Endothelial cell of umbilical vein (primary cell): ENCODE measurements at regions not wholly inside any gene's neighbourhood (a gene's known extent, or its start where the extent isn't known, plus 50 kb on each side); places are given as distances from the start of the nearest gene placed in this dataset.

Experiments used
- BruUV-seq: library from RNA; stranded (reverse); fragments of 400-500 nt; replicated peaks from 2 replicates; lab custom pipeline; 2021; lab: Mats Ljungman, UMichigan
- CTCF ChIA-PET: fragments of 300-600, 350-600 bp; sonication (Branson Sonifier 250); formaldehyde crosslinking; loops from one replicate; lab custom pipeline; 2021; ENCODE audit warnings: antibody characterized with exemption, inconsistent platforms; lab: Charles Lee
- POLR2A ChIA-PET: fragments of 300-600, 350-600 bp; sonication (Branson Sonifier 250); formaldehyde crosslinking; loops from one replicate; lab custom pipeline; 2021; ENCODE audit warnings: antibody characterized with exemption, inconsistent platforms; lab: Charles Lee
- DNase-seq: peaks from one replicate; pipeline ENCODE4 v3.0.0-alpha.2; 2011; ENCODE audit warnings: low read depth, low spot score
- FAIRE-seq: peaks from 2 replicates; lab custom pipeline; 2011; peaks lifted over from hg19 to GRCh38; lab: Jason Lieb, UNC
- H2AFZ ChIP-seq: 2 replicates; pipeline ENCODE4 v1.6.0; 2012; ENCODE audit warnings: low read depth, low read length, control low read depth, inconsistent platforms
- H3K27ac ChIP-seq: 2 replicates; pipeline ENCODE4 v1.5.1; 2011; ENCODE audit warnings: low read depth, mild to moderate bottlenecking, control low read depth, low read length, moderate library complexity; ENCODE audit not compliant: insufficient read depth
- H3K27me3 ChIP-seq, 2 experiments: 2 replicates each; pipeline versions ENCODE4 v1.6.0 to v1.6.1; 2011; ENCODE audit warnings: low read length in 2 of 2, mixed read lengths in 1 of 2; ENCODE audit not compliant: control insufficient read depth in 2 of 2, insufficient read depth in 2 of 2
- H3K36me3 ChIP-seq, 2 experiments: 2 replicates in 1 of 2; 3 replicates in 1 of 2; pipeline ENCODE4 v1.5.1; 2011; ENCODE audit warnings: low read length in 2 of 2, mild to moderate bottlenecking in 1 of 2, moderate library complexity in 1 of 2; ENCODE audit not compliant: control insufficient read depth in 2 of 2, insufficient read depth in 2 of 2; ENCODE audit errors: extremely low read depth in 1 of 2
- H3K4me1 ChIP-seq: 3 replicates; pipeline ENCODE4 v1.5.1; 2011; ENCODE audit warnings: mild to moderate bottlenecking, low read length; ENCODE audit not compliant: control insufficient read depth, insufficient read depth; ENCODE audit errors: extremely low read depth
- H3K4me2 ChIP-seq: 2 replicates; pipeline ENCODE4 v1.6.1; 2011; ENCODE audit warnings: low read length, control low read depth, mixed read lengths; ENCODE audit not compliant: insufficient read depth
- H3K4me3 ChIP-seq, 3 experiments: fragments of 200-600 bp in 1 of 3; sonication (generic), shearing (Covaris generic) in 1 of 3; replicated peaks in 1 of 3; 2 replicates each; pipeline ENCODE4 v1.5.1; 2011 to 2016; ENCODE audit warnings: control low read depth in 3 of 3, low read length in 3 of 3, mild to moderate bottlenecking in 2 of 3, inconsistent platforms in 1 of 3, low read depth in 1 of 3, moderate library complexity in 1 of 3; ENCODE audit not compliant: insufficient read depth in 1 of 3
- H3K79me2 ChIP-seq: 2 replicates; pipeline ENCODE4 v1.6.0; 2012; ENCODE audit warnings: low read length, inconsistent platforms; ENCODE audit not compliant: control insufficient read depth, insufficient read depth
- H3K9ac ChIP-seq: replicated peaks from 2 replicates; pipeline ENCODE3; 2011; ENCODE audit warnings: low read length, control low read depth; ENCODE audit not compliant: insufficient read depth; ENCODE audit errors: extremely low read depth
- H3K9me1 ChIP-seq: replicated peaks from 3 replicates; pipeline ENCODE4 v1.6.0; 2011; ENCODE audit warnings: mild to moderate bottlenecking, low read length; ENCODE audit not compliant: control insufficient read depth, insufficient read depth; ENCODE audit errors: extremely low read depth
- H3K9me3 ChIP-seq: replicated peaks from 2 replicates; pipeline ENCODE4 v1.5.1; 2012; ENCODE audit warnings: low read length, inconsistent platforms; ENCODE audit not compliant: control insufficient read depth, insufficient read depth
- H4K20me1 ChIP-seq: replicated peaks from 2 replicates; pipeline ENCODE3; 2011; ENCODE audit warnings: mild to moderate bottlenecking, low read length; ENCODE audit not compliant: control insufficient read depth, insufficient read depth; ENCODE audit errors: extremely low read depth
- EZH2 ChIP-seq: IDR thresholded peaks from 2 replicates; pipeline ENCODE4 v1.6.1; 2012; ENCODE audit warnings: borderline replicate concordance, low read depth, mild to moderate bottlenecking, moderate library complexity, low read length, inconsistent platforms; ENCODE audit not compliant: severe bottlenecking
- FOS ChIP-seq: IDR thresholded peaks from 2 replicates; pipeline ENCODE4 v1.6.1; 2011; ENCODE audit warnings: mild to moderate bottlenecking, low read length, moderate library complexity, borderline replicate concordance; ENCODE audit not compliant: insufficient read depth
- GATA2 ChIP-seq: IDR thresholded peaks from 2 replicates; pipeline ENCODE4 v1.7.0; 2011; ENCODE audit warnings: low read depth, mild to moderate bottlenecking, moderate library complexity, mixed read lengths, low read length; ENCODE audit not compliant: insufficient read length, insufficient read depth
- JUN ChIP-seq: IDR thresholded peaks from 2 replicates; pipeline ENCODE4 v1.6.1; 2011; ENCODE audit warnings: borderline replicate concordance, low read depth; ENCODE audit not compliant: insufficient read length, insufficient read depth
- MYC ChIP-seq: IDR thresholded peaks from one replicate; pipeline ENCODE4 v1.6.1; 2011; ENCODE audit warnings: mild to moderate bottlenecking, low read depth, low read length
- POLR2A ChIP-seq: IDR thresholded peaks from 2 replicates; pipeline ENCODE4 v1.6.1; 2012; ENCODE audit warnings: low read depth, mild to moderate bottlenecking, control low read depth, low read length
- POLR2AphosphoS5 ChIP-seq: IDR thresholded peaks from 2 replicates; pipeline ENCODE4 v1.6.1; 2012; ENCODE audit warnings: low read depth, mild to moderate bottlenecking, control low read depth, low read length, moderate library complexity; ENCODE audit not compliant: insufficient read depth
- dilution Hi-C: fragments of 300-500 bp; cut with MboI; formaldehyde crosslinking; loops from one replicate; pipeline ENCODE4 v1.15.0; 2019; ENCODE audit warnings: low sequenced_read_pairs; ENCODE audit not compliant: extremely low pct_ligation_motif_present
- intact Hi-C: fragments of 100-400 bp; cut with micrococcal nuclease; formaldehyde crosslinking; loops from one replicate; pipeline ENCODE4 v1.10.0; 2022
- TF ChIP-seq, protein P1 (sequence below), 2 donors: IDR thresholded peaks; 1 replicate in 1 of 2; 2 replicates in 1 of 2; pipeline ENCODE4 v1.5.1; 2011; ENCODE audit warnings: low read length in 2 of 2, mild to moderate bottlenecking in 2 of 2, moderate library complexity in 2 of 2, control low read depth in 1 of 2, inconsistent platforms in 1 of 2, low read depth in 1 of 2; ENCODE audit not compliant: insufficient read depth in 1 of 2; ENCODE audit errors: extremely low read depth in 1 of 2
- TF ChIP-seq, protein P2 (sequence below): IDR thresholded peaks from 2 replicates; pipeline ENCODE4 v1.6.1; 2011; ENCODE audit not compliant: insufficient read depth, insufficient read length

DNA sequence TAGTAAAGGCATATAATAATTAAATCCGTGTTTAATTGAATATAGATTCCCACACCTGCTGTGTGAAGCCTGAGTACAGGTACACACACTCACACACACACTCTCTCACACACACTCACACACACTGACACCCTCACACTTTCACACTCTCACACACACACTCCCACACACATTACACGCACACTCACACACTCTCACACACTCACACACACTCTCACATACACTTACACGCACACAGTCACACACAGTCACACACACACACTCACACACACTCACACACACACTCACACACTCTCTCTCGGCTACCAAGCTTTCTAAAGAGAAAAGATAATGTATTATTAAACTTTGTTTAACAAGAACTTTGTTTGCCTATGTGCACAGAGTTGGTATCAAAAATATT lies 195.1 kb upstream of the CTNND2 start:
- H3K4me2 ChIP-seq: no peak overlapping the region
- ChIA-PET CTCF (no interaction called here), POLR2A (no interaction called here)
- H3K4me3 ChIP-seq: no peak overlapping the region
- DNase-seq (no peak), FAIRE-seq (no peak)
- no peaks in the 10 kb centered on the region for H3K79me2 ChIP-seq
- no peaks in the 10 kb centered on the region for H3K36me3 ChIP-seq
- no peaks in the 10 kb centered on the region for H4K20me1 ChIP-seq
- dilution Hi-C loops (no loop called here), intact Hi-C loops (no loop called here)
- H3K4me1 ChIP-seq: no peaks in the 10 kb centered on the region
- H3K9me3 ChIP-seq: no peaks in the 10 kb centered on the region
- TF ChIP-seq, protein P1, sequence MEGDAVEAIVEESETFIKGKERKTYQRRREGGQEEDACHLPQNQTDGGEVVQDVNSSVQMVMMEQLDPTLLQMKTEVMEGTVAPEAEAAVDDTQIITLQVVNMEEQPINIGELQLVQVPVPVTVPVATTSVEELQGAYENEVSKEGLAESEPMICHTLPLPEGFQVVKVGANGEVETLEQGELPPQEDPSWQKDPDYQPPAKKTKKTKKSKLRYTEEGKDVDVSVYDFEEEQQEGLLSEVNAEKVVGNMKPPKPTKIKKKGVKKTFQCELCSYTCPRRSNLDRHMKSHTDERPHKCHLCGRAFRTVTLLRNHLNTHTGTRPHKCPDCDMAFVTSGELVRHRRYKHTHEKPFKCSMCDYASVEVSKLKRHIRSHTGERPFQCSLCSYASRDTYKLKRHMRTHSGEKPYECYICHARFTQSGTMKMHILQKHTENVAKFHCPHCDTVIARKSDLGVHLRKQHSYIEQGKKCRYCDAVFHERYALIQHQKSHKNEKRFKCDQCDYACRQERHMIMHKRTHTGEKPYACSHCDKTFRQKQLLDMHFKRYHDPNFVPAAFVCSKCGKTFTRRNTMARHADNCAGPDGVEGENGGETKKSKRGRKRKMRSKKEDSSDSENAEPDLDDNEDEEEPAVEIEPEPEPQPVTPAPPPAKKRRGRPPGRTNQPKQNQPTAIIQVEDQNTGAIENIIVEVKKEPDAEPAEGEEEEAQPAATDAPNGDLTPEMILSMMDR (IDR thresholded peaks at IDR 0.05; ENCODE audit: extremely low read depth in 1 of 2, insufficient read depth in 1 of 2, low read depth in 1 of 2, low read length in 2 of 2): no peak
- TF ChIP-seq MYC (no peak), POLR2A (no peak)
- no TSS peak for BruUV-seq
- H3K9ac ChIP-seq: no peak overlapping the region
- no peaks in the 10 kb centered on the region for H3K9me1 ChIP-seq
- H2AFZ ChIP-seq: no peak overlapping the region
- H3K27ac ChIP-seq: no peak overlapping the region
- no peaks in the 10 kb centered on the region for H3K27me3 ChIP-seq

DNA sequence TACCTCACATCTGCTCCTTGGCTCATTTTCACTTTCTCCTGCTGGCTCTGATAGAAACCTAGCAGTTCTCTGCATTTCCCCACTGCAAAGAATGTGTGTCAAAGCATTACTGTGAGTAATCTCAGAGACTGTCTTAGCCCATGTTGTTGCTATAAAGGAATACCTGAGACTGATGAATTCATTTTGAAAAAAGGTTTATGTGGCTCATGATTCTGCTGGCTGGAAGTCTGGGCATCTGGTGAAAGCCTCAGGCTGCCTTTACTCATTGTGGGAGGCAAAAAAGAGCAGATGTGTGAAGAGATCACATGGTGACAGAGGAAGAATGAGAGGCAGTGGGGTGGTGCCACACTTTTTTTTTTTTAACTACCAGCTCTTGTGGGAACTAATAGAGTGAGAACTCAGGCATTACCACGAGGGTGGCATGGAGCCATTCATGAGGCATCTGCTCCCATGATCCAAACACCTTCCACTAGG lies 191.6 kb upstream of the CTNND2 start:
- H3K4me2 ChIP-seq: no peak overlapping the region
- H3K36me3 ChIP-seq: no peaks in the 10 kb centered on the region
- TF ChIP-seq MYC (no peak), FOS (no peak), GATA2 (no peak), JUN (no peak), POLR2AphosphoS5 (no peak), POLR2A (no peak), EZH2 (no peak)
- TF ChIP-seq, protein P2, sequence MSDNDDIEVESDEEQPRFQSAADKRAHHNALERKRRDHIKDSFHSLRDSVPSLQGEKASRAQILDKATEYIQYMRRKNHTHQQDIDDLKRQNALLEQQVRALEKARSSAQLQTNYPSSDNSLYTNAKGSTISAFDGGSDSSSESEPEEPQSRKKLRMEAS: no peak
- TF ChIP-seq, protein P1 (IDR thresholded peaks at IDR 0.05; ENCODE audit: extremely low read depth in 1 of 2, insufficient read depth in 1 of 2, low read depth in 1 of 2, low read length in 2 of 2): no peak
- BruUV-seq: no TSS peak
- POLR2A ChIA-PET: no interaction called here
- intact Hi-C loops: no loop called here
- FAIRE-seq (no peak), DNase-seq (no peak)
- no peak overlapping the region for H3K4me3 ChIP-seq
- H2AFZ ChIP-seq: no peak overlapping the region
- no peaks in the 10 kb centered on the region for H4K20me1 ChIP-seq
- no peaks in the 10 kb centered on the region for H3K27me3 ChIP-seq
- H3K9ac ChIP-seq: no peak overlapping the region
- no peaks in the 10 kb centered on the region for H3K79me2 ChIP-seq
- CTCF ChIA-PET: no interaction called here
- no peak overlapping the region for H3K27ac ChIP-seq
- dilution Hi-C loops: no loop called here
- no peaks in the 10 kb centered on the region for H3K9me3 ChIP-seq
- no peaks in the 10 kb centered on the region for H3K4me1 ChIP-seq
- no peaks in the 10 kb centered on the region for H3K9me1 ChIP-seq
